ENCODE measurements at regions not wholly inside any gene's neighbourhood (a gene's known extent, or its start where the extent isn't known, plus 50 kb on each side); places are given as distances from the start of the nearest gene placed in this dataset.

DNA sequence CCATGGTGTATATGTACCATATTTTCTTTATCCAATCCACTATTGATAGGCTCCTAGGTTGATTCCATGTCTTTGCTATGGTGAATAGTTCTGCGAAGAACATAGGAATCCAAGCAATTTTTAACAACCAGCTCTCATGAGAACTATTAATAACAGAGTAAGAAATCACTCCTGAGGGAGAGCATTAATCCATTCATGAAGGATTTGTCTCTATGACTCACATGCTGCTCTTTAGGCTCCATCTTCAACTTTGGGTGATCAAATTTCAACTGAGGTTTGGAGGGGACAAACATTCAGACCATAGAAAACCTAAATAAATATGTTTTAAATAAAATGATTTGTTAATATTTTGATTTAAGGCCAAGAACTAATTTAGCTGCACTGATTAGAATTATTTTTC, 147.4 kb downstream of the NSUN3 start:
- Histone ChIP-seq H2AFZ (replicated peaks) (no peak overlapping the region), H3K9ac (no peak overlapping the region), H3K4me3 (no peak overlapping the region), H3K9me3 (ENCODE audit: low read depth) (no peaks in the 10 kb centered on the region), H3K27ac (no peak overlapping the region), H4K20me1 (ENCODE audit: low read depth) (no peaks in the 10 kb centered on the region), H3K27me3 (no peaks in the 10 kb centered on the region), H3K4me1 (no peaks in the 10 kb centered on the region), H3K4me2 (no peak overlapping the region), H3F3A (ENCODE audit: low read depth) (no peaks in the 10 kb centered on the region), H3K79me2 (ENCODE audit: low read depth) (no peaks in the 10 kb centered on the region), H3K36me3 (no peaks in the 10 kb centered on the region)
- Mint-ChIP-seq H3K4me1 (peaks cover 4% of the 10 kb centered on the region), H3K36me3 (no peaks in the 10 kb centered on the region), H3K4me3 (no peak overlapping the region), H3K27me3 (ENCODE audit: insufficient read depth, low read depth) (no peaks in the 10 kb centered on the region), H3K27ac (no peak overlapping the region), H3K9me3 (peaks cover 7% of the 10 kb centered on the region)
- DNase-seq (ENCODE audit: low spot score): no peak
- TF ChIP-seq, protein P1, sequence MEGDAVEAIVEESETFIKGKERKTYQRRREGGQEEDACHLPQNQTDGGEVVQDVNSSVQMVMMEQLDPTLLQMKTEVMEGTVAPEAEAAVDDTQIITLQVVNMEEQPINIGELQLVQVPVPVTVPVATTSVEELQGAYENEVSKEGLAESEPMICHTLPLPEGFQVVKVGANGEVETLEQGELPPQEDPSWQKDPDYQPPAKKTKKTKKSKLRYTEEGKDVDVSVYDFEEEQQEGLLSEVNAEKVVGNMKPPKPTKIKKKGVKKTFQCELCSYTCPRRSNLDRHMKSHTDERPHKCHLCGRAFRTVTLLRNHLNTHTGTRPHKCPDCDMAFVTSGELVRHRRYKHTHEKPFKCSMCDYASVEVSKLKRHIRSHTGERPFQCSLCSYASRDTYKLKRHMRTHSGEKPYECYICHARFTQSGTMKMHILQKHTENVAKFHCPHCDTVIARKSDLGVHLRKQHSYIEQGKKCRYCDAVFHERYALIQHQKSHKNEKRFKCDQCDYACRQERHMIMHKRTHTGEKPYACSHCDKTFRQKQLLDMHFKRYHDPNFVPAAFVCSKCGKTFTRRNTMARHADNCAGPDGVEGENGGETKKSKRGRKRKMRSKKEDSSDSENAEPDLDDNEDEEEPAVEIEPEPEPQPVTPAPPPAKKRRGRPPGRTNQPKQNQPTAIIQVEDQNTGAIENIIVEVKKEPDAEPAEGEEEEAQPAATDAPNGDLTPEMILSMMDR (IDR thresholded peaks at IDR 0.05): no peak
- TF ChIP-seq EZH2 (IDR thresholded peaks at IDR 0.05) (no peak), EZH2phosphoT487 (IDR thresholded peaks at IDR 0.05) (no peak)

DNA sequence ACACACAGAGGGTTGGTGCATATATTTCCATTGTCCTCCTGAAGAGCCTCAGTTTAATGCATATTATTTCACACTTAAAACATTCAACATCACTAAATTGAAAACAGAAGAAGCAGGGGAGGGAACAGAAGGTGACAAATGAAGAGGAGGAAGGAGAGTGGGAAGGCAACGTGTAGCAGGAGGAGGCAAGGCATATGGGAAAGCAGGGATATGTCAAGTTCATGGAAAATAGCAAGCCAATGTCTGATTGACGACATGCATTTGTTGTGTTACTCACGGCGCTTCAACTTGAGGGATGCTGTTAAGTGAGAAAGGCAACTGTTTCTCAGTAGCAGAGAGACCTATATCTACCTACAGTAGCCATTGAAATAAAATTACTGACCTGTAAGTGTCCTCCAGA, 154.5 kb downstream of the NSUN3 start:
- Mint-ChIP-seq H3K4me1 (peaks cover 3% of the 10 kb centered on the region), H3K4me3 (no peak overlapping the region), H3K9me3 (peaks cover 3% of the 10 kb centered on the region), H3K27me3 (ENCODE audit: insufficient read depth, low read depth) (no peaks in the 10 kb centered on the region), H3K36me3 (no peaks in the 10 kb centered on the region), H3K27ac (no peak overlapping the region)
- no peaks in the 10 kb centered on the region for H3K36me3 ChIP-seq
- no peak overlapping the region for H3K4me3 ChIP-seq
- peaks cover 13% of the 10 kb centered on the region for H3K4me1 ChIP-seq
- no peak overlapping the region for H3K4me2 ChIP-seq
- no peaks in the 10 kb centered on the region for H4K20me1 ChIP-seq (ENCODE audit: low read depth)
- DNase-seq (ENCODE audit: low spot score): no peak
- H3K27ac ChIP-seq: no peak overlapping the region
- H3K79me2 ChIP-seq (ENCODE audit: low read depth): no peaks in the 10 kb centered on the region
- H2AFZ ChIP-seq (replicated peaks): no peak overlapping the region
- H3F3A ChIP-seq (ENCODE audit: low read depth): no peaks in the 10 kb centered on the region
- no peak for TF ChIP-seq EZH2phosphoT487 (IDR thresholded peaks at IDR 0.05)
- no peak for TF ChIP-seq EZH2 (IDR thresholded peaks at IDR 0.05)
- TF ChIP-seq, protein P1 (IDR thresholded peaks at IDR 0.05): no peak
- H3K9ac ChIP-seq: no peak overlapping the region
- H3K9me3 ChIP-seq (ENCODE audit: low read depth): no peaks in the 10 kb centered on the region
- H3K27me3 ChIP-seq: no peaks in the 10 kb centered on the region

DNA sequence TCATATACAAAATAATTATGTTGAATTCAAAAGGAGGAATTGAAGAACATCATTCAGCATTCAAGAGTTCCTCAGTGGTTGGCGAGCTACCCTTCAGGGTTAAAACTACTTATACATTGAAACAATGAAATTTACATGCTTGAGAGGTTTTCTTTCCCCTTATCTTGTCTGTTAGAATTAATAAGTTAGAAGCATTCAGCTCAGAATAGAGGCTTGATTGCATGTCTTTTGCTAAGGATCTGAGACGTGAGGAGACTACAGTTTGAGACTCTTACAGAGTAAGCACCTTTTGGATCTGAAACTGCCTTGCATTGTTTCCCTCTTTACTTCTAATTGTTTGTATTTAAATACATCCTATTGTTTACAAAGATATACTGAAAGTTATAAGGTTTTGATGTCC, 157.6 kb downstream of the NSUN3 start:
- Histone ChIP-seq H3K27me3 (no peaks in the 10 kb centered on the region), H3K4me1 (peaks cover 15% of the 10 kb centered on the region), H3K36me3 (no peaks in the 10 kb centered on the region), H4K20me1 (ENCODE audit: low read depth) (no peaks in the 10 kb centered on the region), H3F3A (ENCODE audit: low read depth) (no peaks in the 10 kb centered on the region), H3K4me2 (peak overlapping the region; percentile 16), H3K27ac (no peak overlapping the region), H3K9ac (no peak overlapping the region), H2AFZ (replicated peaks) (no peak overlapping the region), H3K4me3 (no peak overlapping the region), H3K79me2 (ENCODE audit: low read depth) (no peaks in the 10 kb centered on the region), H3K9me3 (ENCODE audit: low read depth) (no peaks in the 10 kb centered on the region)
- Mint-ChIP-seq H3K9me3 (no peaks in the 10 kb centered on the region), H3K4me1 (peaks cover 12% of the 10 kb centered on the region), H3K27ac (no peak overlapping the region), H3K27me3 (ENCODE audit: insufficient read depth, low read depth) (no peaks in the 10 kb centered on the region), H3K36me3 (no peaks in the 10 kb centered on the region), H3K4me3 (no peak overlapping the region)
- TF ChIP-seq EZH2 (IDR thresholded peaks at IDR 0.05): no peak
- TF ChIP-seq EZH2phosphoT487 (IDR thresholded peaks at IDR 0.05): no peak
- TF ChIP-seq, protein P1 (IDR thresholded peaks at IDR 0.05): no peak
- DNase-seq (ENCODE audit: low spot score): peak; percentile 5

Data from neural progenitor cell (in vitro differentiated cells).